ENCODE measurements at regions not wholly inside any gene's neighbourhood (a gene's known extent, or its start where the extent isn't known, plus 50 kb on each side); places are given as distances from the start of the nearest gene placed in this dataset.
"Not testable (repeated sequence)": the region's sequence is repeated elsewhere in the genome, so short reads cannot be mapped to it uniquely, and the experiment has no call there.

DNA sequence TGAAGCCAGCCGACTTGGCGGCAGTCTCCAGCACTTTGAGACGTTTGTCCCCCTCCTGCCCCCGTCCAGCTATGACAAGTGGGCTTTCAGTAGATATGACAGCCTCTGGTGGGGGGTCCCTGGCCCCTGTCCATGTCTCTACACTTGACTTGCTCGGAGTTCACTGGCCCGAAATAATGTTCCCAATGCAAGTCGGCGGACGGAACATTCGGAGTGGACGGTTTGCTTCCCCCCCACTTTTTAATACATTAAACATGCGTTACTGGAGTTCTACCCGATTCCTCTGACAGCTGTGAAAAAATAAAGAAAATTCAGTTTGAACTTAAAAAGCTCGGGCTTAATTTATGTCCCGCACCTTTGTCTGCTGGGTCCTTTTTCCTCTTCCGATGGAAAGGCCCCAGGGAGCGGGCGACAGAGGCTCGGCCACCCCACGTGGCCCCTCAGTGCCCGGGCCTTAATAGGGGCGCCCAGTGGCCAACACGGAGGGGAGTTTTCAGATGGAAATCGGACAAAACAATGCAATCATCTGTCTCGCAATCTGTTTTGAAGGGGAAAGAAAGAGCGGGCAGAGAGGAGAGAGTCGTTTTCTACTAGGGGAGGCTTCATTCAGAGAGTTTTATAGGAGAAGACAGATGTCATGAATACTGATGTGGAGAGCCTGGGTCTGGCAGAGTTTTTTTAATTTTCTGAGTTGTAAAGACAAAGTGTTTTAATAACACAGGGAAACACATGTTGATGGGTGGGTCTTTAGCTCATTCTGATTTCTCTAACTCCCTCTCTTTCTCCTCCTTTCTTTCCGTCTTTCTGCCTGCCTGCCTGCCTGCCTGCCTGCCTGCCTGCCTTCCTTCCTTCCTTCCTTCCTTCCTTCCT is 50.2 kb downstream of the SMIM38 start:
- in situ Hi-C loops (cut with MboI; ENCODE audit: low sequenced_read_pairs, unreplicated experiment), result no loop called here

DNA sequence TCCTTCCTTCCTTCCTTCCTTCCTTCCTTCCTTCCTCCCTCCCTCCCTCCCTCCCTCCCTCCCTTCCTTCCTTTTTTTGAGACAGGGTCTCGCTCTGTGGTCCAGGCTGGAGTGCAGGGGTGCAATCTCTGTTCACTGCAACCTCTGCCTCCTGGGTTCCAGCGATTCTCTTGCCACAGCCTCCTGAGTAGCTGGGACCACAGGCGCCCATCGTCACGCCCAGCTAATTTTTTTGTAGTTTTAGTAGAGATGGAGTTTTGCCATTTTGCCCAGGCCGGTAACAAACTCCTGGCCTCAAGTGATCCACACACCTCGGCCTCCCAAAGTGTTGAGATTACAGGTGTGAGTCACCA is 50.9 kb downstream of the SMIM38 start:
- DNase-seq (ENCODE audit: low spot score); in situ Hi-C loops (cut with MboI; ENCODE audit: low sequenced_read_pairs, unreplicated experiment): not testable (repeated sequence)

More for the DNA sequence above, 50.2 kb downstream of the SMIM38 start:
- TF ChIP-seq, protein P1, sequence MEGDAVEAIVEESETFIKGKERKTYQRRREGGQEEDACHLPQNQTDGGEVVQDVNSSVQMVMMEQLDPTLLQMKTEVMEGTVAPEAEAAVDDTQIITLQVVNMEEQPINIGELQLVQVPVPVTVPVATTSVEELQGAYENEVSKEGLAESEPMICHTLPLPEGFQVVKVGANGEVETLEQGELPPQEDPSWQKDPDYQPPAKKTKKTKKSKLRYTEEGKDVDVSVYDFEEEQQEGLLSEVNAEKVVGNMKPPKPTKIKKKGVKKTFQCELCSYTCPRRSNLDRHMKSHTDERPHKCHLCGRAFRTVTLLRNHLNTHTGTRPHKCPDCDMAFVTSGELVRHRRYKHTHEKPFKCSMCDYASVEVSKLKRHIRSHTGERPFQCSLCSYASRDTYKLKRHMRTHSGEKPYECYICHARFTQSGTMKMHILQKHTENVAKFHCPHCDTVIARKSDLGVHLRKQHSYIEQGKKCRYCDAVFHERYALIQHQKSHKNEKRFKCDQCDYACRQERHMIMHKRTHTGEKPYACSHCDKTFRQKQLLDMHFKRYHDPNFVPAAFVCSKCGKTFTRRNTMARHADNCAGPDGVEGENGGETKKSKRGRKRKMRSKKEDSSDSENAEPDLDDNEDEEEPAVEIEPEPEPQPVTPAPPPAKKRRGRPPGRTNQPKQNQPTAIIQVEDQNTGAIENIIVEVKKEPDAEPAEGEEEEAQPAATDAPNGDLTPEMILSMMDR (IDR thresholded peaks at IDR 0.05; ENCODE audit: borderline replicate concordance, control extremely low read depth, extremely low read depth, insufficient read depth, missing control alignments), result no peak
- no peak for DNase-seq (ENCODE audit: low spot score)

DNA sequence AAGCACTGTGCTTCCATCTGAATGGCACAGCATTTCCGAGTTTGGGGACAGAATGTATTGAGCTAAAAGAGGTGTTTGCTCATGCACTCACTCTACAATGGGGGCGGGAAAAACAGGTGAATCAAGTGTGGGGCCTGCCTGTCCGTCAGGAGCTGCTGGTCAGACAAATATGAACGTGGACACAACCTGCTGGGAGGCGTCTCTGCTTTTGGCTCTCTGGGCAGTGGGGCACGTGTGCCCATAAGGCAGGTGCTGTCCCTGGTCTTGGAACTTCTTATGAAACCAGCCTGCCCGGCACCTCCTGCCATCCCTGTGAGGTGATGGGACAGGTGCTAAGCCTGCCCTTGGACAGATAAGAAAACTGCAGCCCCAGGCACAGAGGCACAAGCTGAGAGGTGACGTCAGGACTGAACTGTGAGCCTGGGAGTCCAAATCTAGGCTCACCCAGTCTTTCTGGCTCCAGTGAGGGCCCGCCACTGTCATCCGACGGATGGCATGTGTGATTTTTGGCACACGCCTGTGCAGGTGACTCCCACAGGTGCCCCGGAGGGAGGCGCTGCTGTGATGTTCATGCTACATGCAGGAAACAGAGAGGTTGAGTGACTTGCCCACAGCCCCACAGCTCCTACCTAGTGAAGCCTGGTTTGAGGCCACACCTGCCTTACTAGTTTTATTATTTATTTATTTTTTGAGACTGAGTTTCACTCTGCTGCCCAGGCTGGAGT is 51.6 kb downstream of the SMIM38 start:
- TF ChIP-seq, protein P1 (IDR thresholded peaks at IDR 0.05; ENCODE audit: borderline replicate concordance, control extremely low read depth, extremely low read depth, insufficient read depth, missing control alignments), result no peak
- no peak for DNase-seq (ENCODE audit: low spot score)
- in situ Hi-C loops (cut with MboI; ENCODE audit: low sequenced_read_pairs, unreplicated experiment), result no loop called here

DNA sequence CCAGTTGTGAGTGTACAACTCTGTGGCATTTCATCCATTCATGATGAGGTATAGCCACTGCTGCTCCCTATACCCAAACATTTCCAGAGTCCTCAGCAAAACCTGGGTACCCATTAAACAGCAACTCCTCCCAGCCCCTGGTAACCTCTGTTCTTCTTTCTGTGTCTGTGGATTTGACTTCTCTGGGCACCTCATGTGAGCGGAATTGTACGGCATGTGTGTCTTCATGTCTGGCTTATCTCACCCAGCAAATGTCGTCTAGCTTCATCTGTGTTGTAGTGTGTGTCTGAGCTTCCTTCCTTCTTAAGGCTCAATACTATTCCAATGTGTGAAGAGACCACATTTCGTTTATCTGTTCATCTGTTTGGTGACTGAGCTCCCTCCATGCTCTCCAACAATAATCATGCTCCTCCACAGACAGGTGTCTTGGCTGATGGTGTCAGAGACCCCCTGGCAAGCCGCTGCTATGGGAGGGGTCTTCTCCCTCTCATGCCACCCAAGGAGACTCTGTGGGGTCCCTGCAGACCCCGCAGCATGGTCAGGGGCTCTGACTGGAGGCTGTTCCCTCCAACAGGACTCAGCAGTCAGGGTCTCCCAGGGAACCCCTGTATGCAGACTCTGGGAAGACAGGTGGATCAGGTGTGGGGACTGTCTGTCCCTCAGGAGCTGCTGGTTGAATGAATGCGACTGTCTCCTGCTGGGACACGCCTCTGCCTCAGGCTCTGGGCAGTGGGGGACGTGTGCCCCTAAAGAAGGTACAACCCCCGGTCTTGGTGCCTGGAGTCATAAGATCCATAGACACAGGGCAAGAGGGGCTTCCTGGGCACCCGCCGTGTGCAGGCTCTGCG is 52.7 kb downstream of the SMIM38 start:
- TF ChIP-seq, protein P1 (IDR thresholded peaks at IDR 0.05; ENCODE audit: borderline replicate concordance, control extremely low read depth, extremely low read depth, insufficient read depth, missing control alignments), result no peak
- in situ Hi-C loops (cut with MboI; ENCODE audit: low sequenced_read_pairs, unreplicated experiment), result no loop called here
- no peak for DNase-seq (ENCODE audit: low spot score)

DNA sequence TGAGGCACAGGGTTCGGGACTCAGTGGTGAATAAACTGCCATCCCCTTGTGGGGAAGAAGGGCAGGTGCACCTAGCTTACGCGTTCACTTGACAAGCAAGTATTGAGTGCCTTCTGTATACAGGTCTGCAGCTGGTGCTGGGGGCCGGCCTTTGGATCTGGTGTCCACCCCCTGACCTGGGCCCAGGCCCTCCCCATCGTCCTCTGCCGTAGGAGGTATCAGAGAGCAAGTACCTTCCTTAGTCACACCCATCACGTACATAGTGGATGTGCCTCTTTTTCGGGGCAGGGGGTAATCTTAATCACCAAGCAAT is 53.3 kb downstream of the SMIM38 start:
- DNase-seq (ENCODE audit: low spot score), result no peak
- in situ Hi-C loops (cut with MboI; ENCODE audit: low sequenced_read_pairs, unreplicated experiment), result no loop called here
- TF ChIP-seq, protein P1 (IDR thresholded peaks at IDR 0.05; ENCODE audit: borderline replicate concordance, control extremely low read depth, extremely low read depth, insufficient read depth, missing control alignments), result no peak

DNA sequence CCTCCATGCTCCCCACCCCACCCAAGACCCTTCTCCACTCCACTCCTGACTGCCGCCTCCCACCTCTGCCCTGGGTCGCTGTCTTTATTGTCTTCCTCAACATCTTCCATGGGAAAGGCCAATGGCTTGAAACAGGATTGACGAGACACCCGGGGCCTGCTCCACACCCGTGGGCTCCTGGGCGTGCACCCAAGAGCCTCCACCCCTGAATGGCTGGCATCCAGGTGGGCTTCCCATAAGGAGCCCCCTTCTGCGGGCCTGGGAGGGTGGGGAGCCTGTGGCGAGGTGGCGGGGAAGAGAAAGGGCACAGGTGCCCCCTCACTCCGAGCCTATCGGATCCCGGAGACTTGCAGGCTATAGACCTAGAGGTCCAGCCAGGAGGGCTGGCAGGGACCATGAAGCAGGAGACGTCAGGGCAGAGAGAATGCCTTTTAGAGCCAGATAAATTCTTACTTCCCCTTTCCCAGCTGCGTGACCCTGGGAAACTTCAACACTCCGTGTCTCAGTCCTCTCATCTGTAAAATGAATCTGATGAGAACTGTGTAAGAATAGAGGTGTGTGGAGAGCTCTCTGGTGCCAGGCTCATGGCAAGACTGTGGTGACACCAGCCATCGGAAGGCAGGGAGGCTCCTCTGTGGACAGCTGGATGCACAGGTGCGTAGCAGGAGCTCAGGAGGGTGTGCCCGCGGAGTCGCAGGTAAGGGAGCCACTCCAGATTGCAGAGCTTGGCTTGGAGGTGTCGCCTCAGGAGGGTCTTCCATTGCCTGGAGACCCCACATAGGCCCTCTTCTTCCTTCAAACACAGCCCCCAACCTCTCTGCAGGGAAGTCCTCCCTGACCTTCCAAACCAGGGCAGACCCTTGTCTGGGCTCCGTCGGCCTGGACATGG is 53.9 kb downstream of the SMIM38 start:
- TF ChIP-seq, protein P1 (IDR thresholded peaks at IDR 0.05; ENCODE audit: borderline replicate concordance, control extremely low read depth, extremely low read depth, insufficient read depth, missing control alignments), result no peak
- DNase-seq (ENCODE audit: low spot score), result no peak
- in situ Hi-C loops (cut with MboI; ENCODE audit: low sequenced_read_pairs, unreplicated experiment), result no loop called here

Data from GM13976 (cell line).